ENCODE measurements at regions not wholly inside any gene's neighbourhood (a gene's known extent, or its start where the extent isn't known, plus 50 kb on each side); places are given as distances from the start of the nearest gene placed in this dataset.

DNA sequence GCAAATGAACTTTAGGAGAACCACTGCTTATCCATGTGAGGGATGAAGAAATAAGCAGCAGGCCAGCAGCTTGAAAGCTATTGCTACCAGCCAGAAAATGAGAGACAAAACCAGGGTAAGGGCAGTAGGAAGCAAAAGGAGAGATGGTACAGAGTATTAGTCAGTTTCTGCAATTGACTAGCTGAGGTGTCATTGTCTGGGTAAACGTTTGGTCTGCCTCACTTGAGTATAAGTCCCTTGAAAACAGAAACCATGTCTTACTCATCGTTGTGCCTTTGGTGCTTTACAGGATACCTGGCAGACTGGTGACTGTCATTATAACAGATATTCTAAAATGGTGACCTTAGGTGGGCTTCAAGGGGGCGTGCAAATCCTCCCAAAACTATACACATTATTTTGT, 63.9 kb upstream of the USP47 start:
- TF ChIP-seq POLR2AphosphoS5 (IDR thresholded peaks at IDR 0.05; ENCODE audit: borderline replicate concordance, low read depth, low read length), result no peak
- TF ChIP-seq FOXP2 (optimal IDR thresholded peaks at IDR 0.05; ENCODE audit: control extremely low read depth, extremely low read length, insufficient read depth), result no peak

Data from SK-N-MC (cell line).